HCT116 (cell line): ENCODE measurements at regions not wholly inside any gene's neighbourhood (a gene's known extent, or its start where the extent isn't known, plus 50 kb on each side); places are given as distances from the start of the nearest gene placed in this dataset.

Experiments
- ATAC-seq: fragments of 200-7000 bp; cut with Tn5 transposase; 2 replicates; pipeline ENCODE4 v1.9.1; 2020; ENCODE audit warnings: mild to moderate bottlenecking, moderate library complexity
- BruUV-seq: library from RNA; stranded (reverse); fragments of 400-500 nt; replicated peaks from 2 replicates; lab custom pipeline; 2021; lab: Mats Ljungman, UMichigan
- CTCF ChIA-PET: fragments of 300-600 bp; sonication (Branson Sonifier 250); formaldehyde crosslinking; loops from one replicate; lab custom pipeline; 2021; ENCODE audit warnings: antibody characterized with exemption; lab: Charles Lee
- POLR2A ChIA-PET: fragments of 300-600, 350-600 bp; sonication (Branson Sonifier 250); formaldehyde crosslinking; loops from one replicate; lab custom pipeline; 2021; ENCODE audit warnings: antibody characterized with exemption; lab: Charles Lee
- RAD21 ChIA-PET, 2 experiments: fragments of 300-600 bp; sonication (Branson Sonifier 250); formaldehyde crosslinking; loops; one replicate each; lab custom pipeline; 2023; ENCODE audit warnings: low total read pairs in 2 of 2; ENCODE audit not compliant: uncharacterized antibody in 2 of 2, unreplicated experiment in 2 of 2, low non-redundant PET in 1 of 2; lab: Charles Lee
- DNase-seq: peaks from one replicate; pipeline ENCODE4 v3.0.0-alpha.2; 2010; ENCODE audit warnings: low read depth, low spot score
- H2AFZ ChIP-seq: fragments of 200-600 bp; shearing (Covaris generic), sonication (generic); 2 replicates; pipeline ENCODE4 v1.6.1; 2017; ENCODE audit warnings: low read depth, mixed run types, mixed read lengths, antibody characterized with exemption, low read length; ENCODE audit not compliant: poor library complexity, severe bottlenecking
- H3K27ac ChIP-seq: 2 replicates; pipeline ENCODE4 v1.5.1; 2012; ENCODE audit warnings: low read depth, low read length
- H3K27me3 ChIP-seq: fragments of 200-600 bp; sonication (generic); 2 replicates; pipeline ENCODE4 v1.6.1; 2016; ENCODE audit warnings: mixed run types, low read length, mixed read lengths; ENCODE audit not compliant: insufficient read depth
- H3K36me3 ChIP-seq, 2 experiments: fragments of 200-500 bp in 1 of 2; fragments of 200-600 bp in 1 of 2; sonication (Bioruptor generic) in 1 of 2; sonication (generic) in 1 of 2; 2 replicates each; pipeline versions ENCODE4 v1.5.1 to v1.6.1; 2014 to 2016; ENCODE audit warnings: low read length in 2 of 2, inconsistent platforms in 1 of 2, mixed read lengths in 1 of 2, mixed run types in 1 of 2; ENCODE audit not compliant: insufficient read depth in 2 of 2, control insufficient read depth in 1 of 2
- H3K4me1 ChIP-seq, 2 experiments: fragments of 200-600 bp in 1 of 2; sonication (generic) in 1 of 2; 2 replicates each; pipeline versions ENCODE4 v1.5.1 to v1.6.1; 2012 to 2017; ENCODE audit warnings: low read length in 2 of 2, inconsistent platforms in 1 of 2, mild to moderate bottlenecking in 1 of 2, mixed read lengths in 1 of 2, mixed run types in 1 of 2, moderate library complexity in 1 of 2; ENCODE audit not compliant: insufficient read depth in 2 of 2, control insufficient read depth in 1 of 2
- H3K4me2 ChIP-seq: fragments of 200-600 bp; sonication (generic); 2 replicates; pipeline ENCODE4 v1.6.1; 2017; ENCODE audit warnings: mixed run types, low read length, mixed read lengths
- H3K4me3 ChIP-seq, 2 experiments: fragments of 200-600 bp in 1 of 2; sonication (generic) in 1 of 2; replicated peaks in 1 of 2; 2 replicates each; pipeline ENCODE4 v1.5.1; 2011 to 2016; ENCODE audit warnings: low read length in 2 of 2, control low read depth in 1 of 2, low read depth in 1 of 2, mild to moderate bottlenecking in 1 of 2, mixed read lengths in 1 of 2, mixed run types in 1 of 2
- H3K79me2 ChIP-seq: fragments of 200-600 bp; sonication (generic); 2 replicates; pipeline ENCODE4 v1.6.1; 2017; ENCODE audit warnings: mild to moderate bottlenecking, mixed run types, low read length, moderate library complexity, mixed read lengths; ENCODE audit not compliant: insufficient read depth
- H3K9ac ChIP-seq: fragments of 200-600 bp; sonication (generic); 2 replicates; pipeline ENCODE4 v1.6.1; 2016; ENCODE audit warnings: low read length, mixed read lengths
- H3K9me2 ChIP-seq: fragments of 200-600 bp; sonication (generic), shearing (Covaris generic); 2 replicates; pipeline ENCODE4 v1.6.1; 2017; ENCODE audit warnings: mixed run types, mild to moderate bottlenecking, moderate library complexity; ENCODE audit not compliant: insufficient read depth
- H3K9me3 ChIP-seq, 2 experiments: fragments of 200-500 bp in 1 of 2; fragments of 200-600 bp in 1 of 2; sonication (Bioruptor generic) in 1 of 2; sonication (generic) in 1 of 2; 2 replicates each; pipeline ENCODE4 v1.6.1; 2014 to 2017; ENCODE audit warnings: low read length in 2 of 2, mixed read lengths in 2 of 2, inconsistent platforms in 1 of 2, low read depth in 1 of 2, mild to moderate bottlenecking in 1 of 2, mixed run types in 1 of 2, moderate library complexity in 1 of 2; ENCODE audit not compliant: control insufficient read depth in 1 of 2, insufficient read depth in 1 of 2
- H4K20me1 ChIP-seq: fragments of 200-600 bp; sonication (generic), shearing (Covaris generic); 2 replicates; pipeline ENCODE4 v1.6.1; 2017; ENCODE audit warnings: mixed run types, mild to moderate bottlenecking, moderate library complexity; ENCODE audit not compliant: insufficient read depth
- CBX3 ChIP-seq: IDR thresholded peaks from 2 replicates; pipeline ENCODE4 v1.6.1; 2012; ENCODE audit warnings: low read depth
- CEBPB ChIP-seq: IDR thresholded peaks from 2 replicates; pipeline ENCODE4 v1.6.1; 2012; ENCODE audit warnings: low read depth
- EGR1 ChIP-seq: IDR thresholded peaks from 2 replicates; pipeline ENCODE4 v1.6.1; 2012; ENCODE audit warnings: low read depth
- EZH2 ChIP-seq: fragments of 200-600 bp; sonication (generic); IDR thresholded peaks from 2 replicates; pipeline ENCODE4 v1.6.1; 2017; ENCODE audit warnings: antibody characterized with exemption, mixed run types
- EZH2phosphoT487 ChIP-seq: fragments of 200-600 bp; IDR thresholded peaks from 2 replicates; pipeline ENCODE4 v1.6.1; 2018; ENCODE audit warnings: antibody characterized with exemption, borderline replicate concordance
- RAD21 ChIP-seq: IDR thresholded peaks from 2 replicates; pipeline ENCODE4 v1.6.1; 2012; ENCODE audit warnings: low read depth, mild to moderate bottlenecking
- SP1 ChIP-seq: IDR thresholded peaks from 2 replicates; pipeline ENCODE4 v1.6.1; 2012; ENCODE audit warnings: low read depth
- SRF ChIP-seq: IDR thresholded peaks from 2 replicates; pipeline ENCODE4 v1.6.1; 2012; ENCODE audit warnings: low read depth
- TCF7L2 ChIP-seq: IDR thresholded peaks from 2 replicates; pipeline ENCODE4 v1.7.0; 2011; ENCODE audit warnings: borderline replicate concordance, inconsistent platforms; ENCODE audit not compliant: insufficient read depth, insufficient read length; ENCODE audit errors: extremely low read depth
- YY1 ChIP-seq: IDR thresholded peaks from 2 replicates; pipeline ENCODE4 v1.6.1; 2011; ENCODE audit warnings: low read length, low read depth, moderate library complexity, mild to moderate bottlenecking; ENCODE audit not compliant: insufficient replicate concordance; ENCODE audit errors: extremely low read depth
- ZFX ChIP-seq: fragments of 450-650 bp; IDR thresholded peaks from 2 replicates; pipeline ENCODE4 v1.6.1; 2017
- ZNF274 ChIP-seq: fragments of 200-500 bp; sonication (Bioruptor generic); IDR thresholded peaks from 2 replicates; pipeline ENCODE4 v1.6.1; 2014; ENCODE audit warnings: mild to moderate bottlenecking, low read depth, low read length, inconsistent platforms
- intact Hi-C: fragments of 100-400 bp; cut with micrococcal nuclease; formaldehyde crosslinking; loops from 2 replicates; pipeline ENCODE4 v1.10.0; 2022
- TF ChIP-seq, protein P1 (sequence below): IDR thresholded peaks from 2 replicates; pipeline ENCODE4 v1.6.1; 2012
- TF ChIP-seq, protein P2 (sequence below): IDR thresholded peaks from 2 replicates; pipeline ENCODE4 v1.6.1; 2012
- TF ChIP-seq, protein P3 (sequence below): IDR thresholded peaks from 2 replicates; pipeline ENCODE4 v1.6.1; 2011; ENCODE audit warnings: mild to moderate bottlenecking, low read length, moderate library complexity; ENCODE audit not compliant: insufficient replicate concordance; ENCODE audit errors: extremely low read depth
- TF ChIP-seq, protein P4 (sequence below), 3 experiments: fragments of 200-600 bp in 1 of 3; sonication (generic) in 1 of 3; IDR thresholded peaks in 2 of 3; conservative IDR thresholded peaks in 1 of 3; 2 replicates each; pipeline ENCODE4 v1.5.1; 2012 to 2017; ENCODE audit warnings: low read depth in 2 of 3, low read length in 2 of 3, antibody characterized with exemption in 1 of 3, borderline replicate concordance in 1 of 3, control low read depth in 1 of 3, mild to moderate bottlenecking in 1 of 3, mixed read lengths in 1 of 3, mixed run types in 1 of 3, moderate library complexity in 1 of 3; ENCODE audit not compliant: insufficient read depth in 1 of 3

DNA sequence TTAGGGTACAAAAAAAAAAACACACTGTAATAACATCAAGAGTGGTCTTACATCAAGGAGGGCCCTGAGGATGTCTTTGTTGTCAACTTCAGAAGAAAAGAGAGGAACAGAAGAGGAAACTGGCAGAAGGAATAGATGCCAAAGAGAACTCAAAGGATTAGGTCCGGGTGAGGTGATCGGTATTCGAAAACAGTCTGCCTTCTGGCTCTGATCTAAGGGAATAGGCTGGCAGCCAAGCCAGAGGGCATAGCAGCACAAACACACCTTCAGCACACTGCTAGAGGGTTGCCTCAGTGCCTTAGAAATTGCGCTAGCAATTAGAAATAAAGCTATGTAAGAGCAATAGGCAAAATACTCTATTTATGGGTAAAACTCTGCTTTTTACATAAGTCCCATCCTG, 91.4 kb upstream of the TTC29 start:
- ATAC-seq (no peak), DNase-seq (no peak)
- Histone ChIP-seq H3K4me2 (no peak overlapping the region), H3K9me2 (no peaks in the 10 kb centered on the region), H3K9me3 (no peaks in the 10 kb centered on the region), H3K79me2 (no peaks in the 10 kb centered on the region), H3K4me3 (no peak overlapping the region), H3K4me1 (no peaks in the 10 kb centered on the region), H2AFZ (no peak overlapping the region), H3K36me3 (no peaks in the 10 kb centered on the region), H3K27ac (no peak overlapping the region), H4K20me1 (no peaks in the 10 kb centered on the region), H3K9ac (no peak overlapping the region), H3K27me3 (peaks cover 75% of the 10 kb centered on the region)
- CTCF ChIA-PET: interaction anchor here (1.3 kb wide), 1 partner anchor 60 kb away, joined by 3 read pairs; no protein-coding TSS in a partner anchor
- RAD21 ChIA-PET: no interaction called here
- TF ChIP-seq EZH2phosphoT487 (no peak), CEBPB (no peak), SP1 (no peak)
- TF ChIP-seq, protein P1, sequence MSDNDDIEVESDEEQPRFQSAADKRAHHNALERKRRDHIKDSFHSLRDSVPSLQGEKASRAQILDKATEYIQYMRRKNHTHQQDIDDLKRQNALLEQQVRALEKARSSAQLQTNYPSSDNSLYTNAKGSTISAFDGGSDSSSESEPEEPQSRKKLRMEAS: no peak
- POLR2A ChIA-PET: no interaction called here
- intact Hi-C loops: no loop called here
- no TSS peak for BruUV-seq

DNA sequence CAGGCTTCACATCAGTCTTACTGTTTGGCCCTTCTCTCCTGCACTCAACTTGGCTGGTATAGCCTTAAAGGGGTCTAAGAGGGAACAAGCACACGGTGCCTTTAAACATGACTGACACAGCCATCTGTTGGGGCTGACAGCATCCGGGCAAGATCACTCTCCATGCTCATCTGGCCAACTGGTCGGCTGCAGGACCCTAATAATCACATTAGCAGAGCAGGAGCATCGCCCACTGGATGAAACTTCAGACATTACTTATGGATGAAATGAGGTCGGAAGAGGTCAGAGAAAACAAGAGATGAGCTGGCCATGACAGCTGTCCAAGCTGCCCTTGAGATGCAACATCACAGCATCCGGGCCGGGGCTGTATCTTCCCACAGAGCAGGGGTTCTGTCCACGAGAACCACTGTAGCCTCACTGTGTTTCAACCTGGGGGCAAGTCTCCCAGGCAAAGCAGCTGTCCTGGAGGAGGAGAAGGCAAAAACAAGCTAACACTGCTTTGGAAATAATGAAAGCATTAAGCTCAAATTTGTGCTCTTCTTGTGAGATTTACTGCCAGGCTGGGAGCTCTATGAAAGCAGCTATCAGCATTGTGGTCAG, 94.4 kb upstream of the TTC29 start:
- ATAC-seq (no peak), DNase-seq (no peak)
- H3K27me3 ChIP-seq: peaks cover 85% of the 10 kb centered on the region
- intact Hi-C loops: no loop called here
- H3K79me2 ChIP-seq: no peaks in the 10 kb centered on the region
- no peak overlapping the region for H3K9ac ChIP-seq
- no peak overlapping the region for H3K4me2 ChIP-seq
- H3K9me3 ChIP-seq: no peaks in the 10 kb centered on the region
- H3K27ac ChIP-seq: no peak overlapping the region
- no peaks in the 10 kb centered on the region for H3K4me1 ChIP-seq
- H3K36me3 ChIP-seq: no peaks in the 10 kb centered on the region
- ChIA-PET CTCF (interaction anchor here (1.3 kb wide), 1 partner anchor 57 kb away, joined by 7 read pairs; no protein-coding TSS in a partner anchor), POLR2A (no interaction called here), RAD21 (no interaction called here)
- H3K4me3 ChIP-seq: no peak overlapping the region
- H2AFZ ChIP-seq: no peak overlapping the region
- H3K9me2 ChIP-seq: no peaks in the 10 kb centered on the region
- H4K20me1 ChIP-seq: no peaks in the 10 kb centered on the region
- no TSS peak for BruUV-seq
- no peak for TF ChIP-seq ZNF274
- TF ChIP-seq ZFX: no peak
- no peak for TF ChIP-seq YY1
- TF ChIP-seq EZH2phosphoT487: no peak
- TF ChIP-seq SP1: no peak
- TF ChIP-seq, protein P2, sequence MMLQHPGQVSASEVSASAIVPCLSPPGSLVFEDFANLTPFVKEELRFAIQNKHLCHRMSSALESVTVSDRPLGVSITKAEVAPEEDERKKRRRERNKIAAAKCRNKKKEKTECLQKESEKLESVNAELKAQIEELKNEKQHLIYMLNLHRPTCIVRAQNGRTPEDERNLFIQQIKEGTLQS: no peak
- TF ChIP-seq EGR1: no peak
- TF ChIP-seq TCF7L2: no peak
- no peak for TF ChIP-seq SRF
- TF ChIP-seq RAD21: no peak
- no peak for TF ChIP-seq EZH2
- TF ChIP-seq, protein P3, sequence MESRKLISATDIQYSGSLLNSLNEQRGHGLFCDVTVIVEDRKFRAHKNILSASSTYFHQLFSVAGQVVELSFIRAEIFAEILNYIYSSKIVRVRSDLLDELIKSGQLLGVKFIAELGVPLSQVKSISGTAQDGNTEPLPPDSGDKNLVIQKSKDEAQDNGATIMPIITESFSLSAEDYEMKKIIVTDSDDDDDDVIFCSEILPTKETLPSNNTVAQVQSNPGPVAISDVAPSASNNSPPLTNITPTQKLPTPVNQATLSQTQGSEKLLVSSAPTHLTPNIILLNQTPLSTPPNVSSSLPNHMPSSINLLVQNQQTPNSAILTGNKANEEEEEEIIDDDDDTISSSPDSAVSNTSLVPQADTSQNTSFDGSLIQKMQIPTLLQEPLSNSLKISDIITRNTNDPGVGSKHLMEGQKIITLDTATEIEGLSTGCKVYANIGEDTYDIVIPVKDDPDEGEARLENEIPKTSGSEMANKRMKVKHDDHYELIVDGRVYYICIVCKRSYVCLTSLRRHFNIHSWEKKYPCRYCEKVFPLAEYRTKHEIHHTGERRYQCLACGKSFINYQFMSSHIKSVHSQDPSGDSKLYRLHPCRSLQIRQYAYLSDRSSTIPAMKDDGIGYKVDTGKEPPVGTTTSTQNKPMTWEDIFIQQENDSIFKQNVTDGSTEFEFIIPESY: no peak
- no peak for TF ChIP-seq CEBPB
- TF ChIP-seq, protein P4, sequence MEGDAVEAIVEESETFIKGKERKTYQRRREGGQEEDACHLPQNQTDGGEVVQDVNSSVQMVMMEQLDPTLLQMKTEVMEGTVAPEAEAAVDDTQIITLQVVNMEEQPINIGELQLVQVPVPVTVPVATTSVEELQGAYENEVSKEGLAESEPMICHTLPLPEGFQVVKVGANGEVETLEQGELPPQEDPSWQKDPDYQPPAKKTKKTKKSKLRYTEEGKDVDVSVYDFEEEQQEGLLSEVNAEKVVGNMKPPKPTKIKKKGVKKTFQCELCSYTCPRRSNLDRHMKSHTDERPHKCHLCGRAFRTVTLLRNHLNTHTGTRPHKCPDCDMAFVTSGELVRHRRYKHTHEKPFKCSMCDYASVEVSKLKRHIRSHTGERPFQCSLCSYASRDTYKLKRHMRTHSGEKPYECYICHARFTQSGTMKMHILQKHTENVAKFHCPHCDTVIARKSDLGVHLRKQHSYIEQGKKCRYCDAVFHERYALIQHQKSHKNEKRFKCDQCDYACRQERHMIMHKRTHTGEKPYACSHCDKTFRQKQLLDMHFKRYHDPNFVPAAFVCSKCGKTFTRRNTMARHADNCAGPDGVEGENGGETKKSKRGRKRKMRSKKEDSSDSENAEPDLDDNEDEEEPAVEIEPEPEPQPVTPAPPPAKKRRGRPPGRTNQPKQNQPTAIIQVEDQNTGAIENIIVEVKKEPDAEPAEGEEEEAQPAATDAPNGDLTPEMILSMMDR (IDR thresholded peaks at IDR 0.05 in 2 of 3, conservative IDR thresholded peaks at IDR 0.05 in 1 of 3; ENCODE audit: borderline replicate concordance in 1 of 3, insufficient read depth in 1 of 3, low read depth in 2 of 3, low read length in 2 of 3): no peak
- no peak for TF ChIP-seq CBX3
